Suppressor macrophage treated with lipopolysaccharide for 1 hour (primary cell): ENCODE measurements at regions not wholly inside any gene's neighbourhood (a gene's known extent, or its start where the extent isn't known, plus 50 kb on each side); places are given as distances from the start of the nearest gene placed in this dataset.
"Not testable (repeated sequence)": the region's sequence is repeated elsewhere in the genome, so short reads cannot be mapped to it uniquely, and the experiment has no call there.

Experiments
- DNase-seq, 3 donors: peaks; one replicate each; pipeline ENCODE4 v3.0.0-alpha.2; 2020 to 2022

- no peak for DNase-seq
Measured at GRCh38 chr4:42824278-42824977, 68.1 kb upstream of the GRXCR1 start.

DNA sequence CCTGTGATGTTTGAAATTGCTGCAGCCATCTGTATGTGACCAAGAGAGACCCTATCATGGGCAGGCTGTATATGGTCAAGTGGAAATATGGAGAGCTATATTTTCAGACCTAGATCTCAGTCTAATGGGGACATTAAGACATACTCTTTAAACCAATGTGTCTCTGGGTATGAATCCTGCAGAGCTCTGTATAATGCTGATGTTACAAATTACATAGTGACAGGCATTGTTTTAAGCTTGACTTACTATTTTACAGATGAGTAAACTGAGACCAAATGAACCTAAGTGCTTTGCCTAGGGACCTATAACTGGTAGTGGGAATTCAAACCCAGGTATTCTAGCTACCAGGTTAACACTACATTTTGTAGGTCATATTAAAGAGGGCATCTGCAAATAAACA is 71.3 kb upstream of the GRXCR1 start:
- DNase-seq = no peak

- DNase-seq = no peak
Measured at GRCh38 chr4:42819863-42820514, 72.5 kb upstream of the GRXCR1 start.

DNA sequence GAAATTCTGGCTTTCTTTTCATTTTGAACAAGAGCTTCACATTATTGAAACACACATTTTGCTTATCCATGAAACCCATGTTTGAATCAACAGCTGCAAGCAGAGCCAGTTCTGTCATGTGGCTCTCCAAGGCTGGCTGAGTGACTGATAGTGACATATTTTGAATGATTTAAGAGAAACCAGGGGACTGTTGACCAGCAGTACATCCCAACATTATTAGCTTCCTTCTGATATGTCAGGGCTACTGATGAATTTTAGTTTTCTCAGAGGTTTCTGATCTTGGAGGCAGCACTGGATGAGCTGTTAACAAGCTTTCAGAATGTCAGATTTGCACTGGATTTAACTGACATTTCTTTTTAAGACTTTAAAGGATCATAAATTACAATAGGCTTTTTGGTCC is 74.6 kb upstream of the GRXCR1 start:
- no peak for DNase-seq

GRCh38 chr4:42816880-42817400 is 75.6 kb upstream of the GRXCR1 start:
- peak in 1 of 3 donors; percentile 7 for DNase-seq

- peak in 1 of 3 donors; percentile 0 for DNase-seq
Measured at GRCh38 chr4:42816189-42816879, 76.2 kb upstream of the GRXCR1 start.

DNA sequence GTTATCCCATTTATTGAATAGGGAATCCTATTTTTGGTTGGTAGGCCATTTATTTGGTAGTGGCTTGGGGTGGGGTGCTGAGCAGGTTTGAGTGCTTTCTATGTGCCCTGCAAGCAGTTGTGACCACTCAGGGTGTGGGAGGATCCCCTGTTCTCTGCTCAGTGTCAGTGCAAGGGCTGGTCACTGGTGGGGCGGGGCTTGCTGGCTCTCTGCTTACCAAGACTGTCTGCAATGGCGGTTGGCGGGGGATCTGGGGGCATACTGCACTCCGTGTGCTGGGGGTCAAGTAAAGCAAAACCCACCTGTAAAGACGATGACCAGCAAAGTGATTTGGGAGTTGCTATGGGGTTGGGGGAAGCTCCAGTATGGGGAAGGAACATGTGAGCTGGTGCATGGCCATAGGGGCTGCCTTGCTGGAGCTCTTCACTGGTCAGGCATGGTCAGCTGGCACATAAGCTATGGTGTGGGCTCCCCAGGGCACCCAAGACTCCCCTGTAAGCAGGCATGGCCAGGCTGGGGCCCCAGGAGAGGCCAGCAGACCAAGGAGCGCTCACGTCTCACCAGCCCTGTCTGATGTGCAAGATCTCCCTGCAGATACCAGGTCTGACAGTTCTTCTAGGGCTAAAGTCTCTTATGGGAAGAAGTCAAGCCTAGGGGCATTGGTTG is 83.0 kb upstream of the GRXCR1 start:
- DNase-seq = no peak

- DNase-seq = no peak
Measured at GRCh38 chr4:42806303-42806835, 86.1 kb upstream of the GRXCR1 start.

DNA sequence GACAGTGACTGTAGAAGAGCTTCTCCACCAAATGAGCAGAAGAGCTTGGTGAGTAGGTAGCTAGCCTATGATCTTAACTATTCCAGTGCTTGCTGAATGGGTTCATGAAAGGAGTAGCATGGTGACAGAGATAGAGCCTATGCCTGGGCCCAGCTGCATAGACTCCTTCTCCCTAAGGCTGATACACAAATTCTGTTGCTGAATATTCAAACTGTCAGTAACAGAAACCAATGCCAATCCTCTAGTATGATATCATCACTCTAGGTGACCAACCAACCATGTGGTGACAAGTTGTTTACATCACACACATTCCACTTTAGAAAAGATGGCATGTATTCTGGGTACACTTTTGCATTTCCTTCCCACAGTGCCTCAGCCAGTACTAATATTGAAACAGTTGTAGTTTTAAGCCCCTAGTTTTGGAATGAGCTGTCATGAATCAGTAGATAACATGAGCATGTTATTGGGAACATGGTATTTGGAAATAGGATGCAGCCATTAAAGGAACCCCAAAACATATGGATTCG is 103.4 kb upstream of the GRXCR1 start:
- no peak for DNase-seq

- DNase-seq = no peak
Measured at GRCh38 chr4:42787079-42787463, 105.4 kb upstream of the GRXCR1 start.

GRCh38 chr4:42786350-42787078 is 106.0 kb upstream of the GRXCR1 start:
- no peak for DNase-seq

GRCh38 chr4:42785817-42786216 is 106.7 kb upstream of the GRXCR1 start:
- no peak for DNase-seq

DNA sequence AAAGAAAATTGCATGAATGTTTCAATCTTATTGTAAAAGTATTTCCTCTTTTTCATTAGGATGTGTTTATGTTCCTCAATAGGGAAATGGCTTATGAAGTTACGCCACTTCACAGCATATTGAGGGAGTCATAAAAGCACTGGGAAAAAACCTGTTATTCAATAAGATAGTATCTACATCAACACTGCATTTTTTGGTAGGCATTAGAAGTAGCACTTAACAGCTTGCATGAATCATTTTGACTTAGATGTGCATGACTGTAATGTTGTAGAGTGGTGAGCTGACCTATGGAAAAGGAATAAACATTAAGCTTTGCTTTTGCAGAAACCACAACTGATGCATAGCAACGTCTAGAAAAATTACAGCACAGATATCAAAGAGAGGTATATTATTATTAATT is 111.2 kb upstream of the GRXCR1 start:
- peak in 2 of 3 donors; percentile 8 to 18 for DNase-seq

DNA sequence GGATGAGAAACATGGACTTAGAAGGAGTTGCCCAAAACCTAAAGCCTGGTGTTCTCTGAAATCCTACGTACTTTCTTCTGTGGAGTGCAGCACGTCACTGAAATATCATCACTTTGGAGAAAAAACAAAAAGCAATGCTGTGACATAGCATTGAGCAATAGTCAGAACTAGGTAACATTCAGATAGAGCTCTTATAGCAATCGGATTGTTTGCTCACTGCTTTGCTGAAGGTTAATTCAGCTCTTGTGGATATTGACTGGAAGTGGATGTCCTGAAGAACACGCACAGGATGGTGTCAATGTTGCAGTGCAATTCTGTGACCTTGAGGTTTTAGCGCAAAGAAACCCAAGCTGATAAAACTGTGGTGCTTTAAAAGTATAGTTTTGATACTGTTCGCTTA is 114.2 kb upstream of the GRXCR1 start:
- DNase-seq = no peak

DNA sequence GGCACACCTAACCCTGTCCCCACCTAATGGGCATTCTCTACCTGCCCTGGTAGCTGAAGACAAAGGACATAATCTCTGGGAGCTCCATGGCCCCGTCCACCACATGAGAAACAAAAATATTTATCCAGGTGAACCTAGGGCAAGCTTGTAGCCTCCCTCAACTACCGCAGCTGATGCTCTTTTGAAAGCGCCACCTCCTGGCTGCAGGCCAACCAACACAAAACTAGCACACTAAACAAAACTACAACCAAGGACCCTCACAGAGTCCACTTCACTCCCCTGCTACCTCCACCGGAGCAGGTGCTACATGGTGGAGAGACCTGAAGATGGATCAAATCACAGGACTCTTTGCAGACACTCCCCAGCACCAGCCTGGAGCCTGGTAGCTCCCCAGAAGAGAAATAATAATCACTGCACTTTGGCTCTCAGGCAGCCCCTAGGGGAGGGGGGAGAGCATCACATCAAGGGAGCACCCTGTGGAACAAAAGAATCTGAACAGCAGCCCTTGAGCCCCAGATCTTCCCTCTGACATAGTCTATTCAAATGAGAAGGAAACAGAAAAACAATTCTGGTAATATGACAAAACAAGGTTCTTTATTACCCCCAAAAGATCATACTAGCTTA is 111.3 kb upstream of the ATP8A1 start:
- no peak for DNase-seq

- no peak for DNase-seq
Measured at GRCh38 chr4:42767669-42768068, 110.8 kb upstream of the ATP8A1 start.

DNA sequence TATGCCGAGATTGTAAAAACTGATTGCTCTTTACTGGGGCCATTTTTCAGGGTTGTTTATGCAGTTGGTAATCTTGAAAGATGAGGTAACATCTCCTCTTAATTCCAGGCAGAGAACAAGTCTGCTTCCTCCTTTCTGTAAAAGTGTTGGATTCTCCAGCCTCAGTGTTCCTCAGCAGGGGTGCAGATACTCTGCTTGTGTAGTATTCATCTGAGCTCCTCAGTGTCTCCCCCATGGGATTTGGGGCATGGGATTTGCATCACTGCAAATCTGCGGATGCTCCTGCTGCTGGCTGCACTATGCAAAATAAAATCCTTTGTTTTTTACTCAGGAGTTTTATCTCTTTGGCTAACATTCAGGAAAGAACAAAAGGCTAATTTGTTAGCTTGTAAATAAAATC is 104.9 kb upstream of the ATP8A1 start:
- DNase-seq = no peak

DNA sequence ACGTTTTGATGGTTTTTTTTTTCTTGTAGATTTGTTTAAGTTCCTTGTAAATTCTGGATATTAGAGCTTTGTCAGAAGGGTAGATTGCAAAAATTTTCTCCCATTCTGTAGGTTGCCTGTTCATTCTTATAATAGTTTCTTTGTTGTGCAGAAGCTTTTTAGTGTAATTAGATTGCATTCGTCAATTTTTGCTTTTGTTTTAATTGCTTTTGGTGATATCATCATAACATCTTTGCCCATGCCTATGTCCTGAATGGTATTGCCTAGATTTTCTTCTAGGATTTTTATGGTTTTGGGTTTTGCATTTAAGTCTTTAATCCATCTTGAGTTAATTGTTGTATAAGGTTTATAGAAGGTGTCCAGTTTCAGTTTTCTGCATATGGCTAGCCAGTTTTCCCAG is 98.1 kb upstream of the ATP8A1 start:
- not testable (repeated sequence) for DNase-seq

DNA sequence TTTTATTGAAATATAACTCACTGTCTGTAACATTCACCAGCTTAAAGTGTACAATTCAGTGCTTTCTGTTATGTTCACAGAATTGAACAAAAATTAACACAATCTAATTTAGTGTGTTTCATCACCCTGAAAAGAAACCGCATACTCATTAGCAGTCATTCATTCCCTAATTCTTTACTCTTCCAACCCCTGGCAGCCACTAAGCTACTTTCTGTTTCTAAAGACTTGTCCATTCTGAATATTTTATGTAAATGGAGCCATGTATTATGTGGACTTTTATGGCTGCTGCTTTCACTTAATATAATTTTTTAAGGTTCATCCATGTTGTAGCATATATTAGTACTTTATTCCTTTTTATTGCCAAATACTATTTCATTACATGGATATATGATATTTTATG is 94.7 kb upstream of the ATP8A1 start:
- no peak for DNase-seq

GRCh38 chr4:42750856-42751255 is 94.0 kb upstream of the ATP8A1 start:
- no peak for DNase-seq

GRCh38 chr4:42750091-42750490 is 93.2 kb upstream of the ATP8A1 start:
- peak in 2 of 3 donors; percentile 11 to 25 for DNase-seq

DNA sequence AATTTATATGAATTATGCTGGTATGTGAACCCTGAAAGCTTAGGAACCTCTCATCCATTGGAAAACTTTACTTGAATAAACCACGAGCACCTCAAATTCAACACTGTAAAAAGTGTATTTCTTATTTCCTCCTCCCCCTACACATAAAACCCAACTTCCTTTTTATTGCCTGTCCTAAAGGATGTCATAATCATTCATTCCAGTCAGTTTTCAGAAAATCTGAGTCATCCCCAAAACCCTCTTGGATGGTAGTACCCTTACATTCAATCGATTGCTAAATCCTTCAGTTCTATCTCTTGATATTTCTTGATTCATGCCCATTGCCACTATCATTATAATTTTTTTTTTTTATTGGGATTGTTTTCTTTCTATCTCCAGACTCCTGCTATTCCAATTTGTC is 91.1 kb upstream of the ATP8A1 start:
- DNase-seq = peak; percentile 28 to 53 (median 49)
